Fibroblast of lung (primary cell): ENCODE measurements at regions not wholly inside any gene's neighbourhood (a gene's known extent, or its start where the extent isn't known, plus 50 kb on each side); places are given as distances from the start of the nearest gene placed in this dataset.

Experiments
- DNase-seq, 2 donors: peaks; one replicate each; pipeline versions ENCODE4 v3.0.0 to v3.0.0-alpha.2; 2010; ENCODE audit warnings: low read depth in 2 of 2
- H2AFZ ChIP-seq: 2 replicates; pipeline ENCODE4 v1.5.1; 2012; ENCODE audit warnings: low read length, control low read depth, inconsistent platforms
- H3K27ac ChIP-seq: 2 replicates; pipeline ENCODE4 v1.5.1; 2011; ENCODE audit warnings: low read length, control low read depth; ENCODE audit not compliant: insufficient read depth
- H3K27me3 ChIP-seq: 2 replicates; pipeline ENCODE4 v1.5.1; 2011; ENCODE audit warnings: mild to moderate bottlenecking, low read length; ENCODE audit not compliant: control insufficient read depth, insufficient read depth
- H3K36me3 ChIP-seq: 2 replicates; pipeline ENCODE4 v1.5.1; 2011; ENCODE audit warnings: low read length; ENCODE audit not compliant: control insufficient read depth, insufficient read depth
- H3K4me1 ChIP-seq: 2 replicates; pipeline ENCODE4 v1.5.1; 2011; ENCODE audit warnings: low read length; ENCODE audit not compliant: control insufficient read depth, insufficient read depth; ENCODE audit errors: extremely low read depth
- H3K4me2 ChIP-seq: 2 replicates; pipeline ENCODE4 v1.5.1; 2011; ENCODE audit warnings: low read length, control low read depth; ENCODE audit not compliant: insufficient read depth; ENCODE audit errors: extremely low read depth
- H3K4me3 ChIP-seq, 4 experiments: fragments of 200-600 bp in 1 of 4; sonication (generic) in 1 of 4; replicated peaks in 1 of 4; 2 replicates each; pipeline ENCODE4 v1.5.1; 2011 to 2016; ENCODE audit warnings: low read length in 4 of 4, low read depth in 3 of 4, mild to moderate bottlenecking in 3 of 4, control low read depth in 2 of 4, inconsistent platforms in 1 of 4, mixed read lengths in 1 of 4; ENCODE audit not compliant: insufficient read depth in 1 of 4; ENCODE audit errors: control extremely low read depth in 1 of 4
- H3K79me2 ChIP-seq: 2 replicates; pipeline ENCODE4 v1.5.1; 2012; ENCODE audit warnings: mild to moderate bottlenecking, low read length, inconsistent platforms; ENCODE audit not compliant: control insufficient read depth, insufficient read depth
- H3K9ac ChIP-seq: 2 replicates; pipeline ENCODE4 v1.5.1; 2011; ENCODE audit warnings: mild to moderate bottlenecking, low read length, control low read depth; ENCODE audit not compliant: insufficient read depth
- H3K9me3 ChIP-seq: 2 replicates; pipeline ENCODE4 v1.5.1; 2012; ENCODE audit warnings: low read depth, low read length; ENCODE audit not compliant: control insufficient read depth, insufficient read depth
- H4K20me1 ChIP-seq: 2 replicates; pipeline ENCODE4 v1.5.1; 2011; ENCODE audit warnings: low read length; ENCODE audit not compliant: control insufficient read depth, insufficient read depth; ENCODE audit errors: extremely low read depth
- EZH2 ChIP-seq: IDR thresholded peaks from 2 replicates; pipeline ENCODE4 v1.5.1; 2012; ENCODE audit warnings: low read length, control low read depth, mild to moderate bottlenecking; ENCODE audit errors: missing control alignments
- TF ChIP-seq, protein P1 (sequence below), 2 donors: IDR thresholded peaks in 1 of 2; conservative IDR thresholded peaks in 1 of 2; 1 replicate in 1 of 2; 2 replicates in 1 of 2; pipeline ENCODE4 v1.5.1; 2011 to 2012; ENCODE audit warnings: low read length in 2 of 2, control low read depth in 1 of 2, inconsistent platforms in 1 of 2, low read depth in 1 of 2, mild to moderate bottlenecking in 1 of 2

DNA sequence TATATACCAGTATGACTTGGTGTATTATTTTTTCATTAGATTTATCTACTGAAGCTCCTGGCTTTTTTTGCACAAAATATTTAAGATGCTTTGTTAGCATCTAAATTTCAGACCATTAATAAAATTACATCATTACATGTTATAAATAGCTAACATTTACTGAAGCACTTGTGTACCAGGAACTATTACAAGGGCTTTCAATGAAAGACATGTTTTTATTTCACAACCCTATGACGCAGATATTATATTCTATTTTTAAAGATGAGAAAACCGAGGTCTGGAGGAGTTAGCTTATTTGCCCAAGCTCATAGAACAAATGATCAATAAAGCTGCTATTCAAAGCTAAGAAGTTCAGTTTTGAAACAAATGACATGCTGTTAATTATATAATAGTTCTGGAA lies 420.4 kb upstream of the DCN start:
- Histone ChIP-seq H3K4me3 (no peak overlapping the region), H3K27me3 (no peaks in the 10 kb centered on the region), H3K4me2 (no peak overlapping the region), H4K20me1 (no peaks in the 10 kb centered on the region), H3K9me3 (no peaks in the 10 kb centered on the region), H3K4me1 (no peaks in the 10 kb centered on the region), H3K36me3 (no peaks in the 10 kb centered on the region), H2AFZ (no peak overlapping the region), H3K9ac (no peak overlapping the region), H3K79me2 (no peaks in the 10 kb centered on the region), H3K27ac (no peak overlapping the region)
- TF ChIP-seq, protein P1, sequence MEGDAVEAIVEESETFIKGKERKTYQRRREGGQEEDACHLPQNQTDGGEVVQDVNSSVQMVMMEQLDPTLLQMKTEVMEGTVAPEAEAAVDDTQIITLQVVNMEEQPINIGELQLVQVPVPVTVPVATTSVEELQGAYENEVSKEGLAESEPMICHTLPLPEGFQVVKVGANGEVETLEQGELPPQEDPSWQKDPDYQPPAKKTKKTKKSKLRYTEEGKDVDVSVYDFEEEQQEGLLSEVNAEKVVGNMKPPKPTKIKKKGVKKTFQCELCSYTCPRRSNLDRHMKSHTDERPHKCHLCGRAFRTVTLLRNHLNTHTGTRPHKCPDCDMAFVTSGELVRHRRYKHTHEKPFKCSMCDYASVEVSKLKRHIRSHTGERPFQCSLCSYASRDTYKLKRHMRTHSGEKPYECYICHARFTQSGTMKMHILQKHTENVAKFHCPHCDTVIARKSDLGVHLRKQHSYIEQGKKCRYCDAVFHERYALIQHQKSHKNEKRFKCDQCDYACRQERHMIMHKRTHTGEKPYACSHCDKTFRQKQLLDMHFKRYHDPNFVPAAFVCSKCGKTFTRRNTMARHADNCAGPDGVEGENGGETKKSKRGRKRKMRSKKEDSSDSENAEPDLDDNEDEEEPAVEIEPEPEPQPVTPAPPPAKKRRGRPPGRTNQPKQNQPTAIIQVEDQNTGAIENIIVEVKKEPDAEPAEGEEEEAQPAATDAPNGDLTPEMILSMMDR (conservative IDR thresholded peaks at IDR 0.05 in 1 of 2, IDR thresholded peaks at IDR 0.05 in 1 of 2; ENCODE audit: low read depth in 1 of 2, low read length in 2 of 2): no peak
- no peak for TF ChIP-seq EZH2
- peak in 1 of 2 donors; percentile 17 for DNase-seq

DNA sequence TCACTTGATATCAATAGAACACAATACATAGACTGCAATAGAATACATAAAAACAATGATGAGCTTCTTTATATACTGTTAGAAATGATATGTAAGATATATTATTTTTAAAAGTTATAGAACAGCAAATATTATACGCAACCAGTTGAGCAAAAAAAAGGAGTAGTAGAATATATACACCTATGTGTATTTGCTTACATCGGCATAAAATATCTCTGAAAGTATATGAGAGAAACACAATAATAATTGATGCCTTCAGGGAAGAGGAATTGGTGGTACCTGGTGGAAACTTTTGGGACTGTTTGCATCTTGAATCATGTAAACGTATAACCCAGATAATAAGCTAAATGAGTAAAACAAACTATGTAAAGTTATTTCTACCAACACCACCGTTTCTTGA lies 418.4 kb upstream of the DCN start:
- no peaks in the 10 kb centered on the region for H3K27me3 ChIP-seq
- H3K9ac ChIP-seq: no peak overlapping the region
- H3K36me3 ChIP-seq: no peaks in the 10 kb centered on the region
- no peak overlapping the region for H2AFZ ChIP-seq
- no peak overlapping the region for H3K4me3 ChIP-seq
- TF ChIP-seq, protein P1 (conservative IDR thresholded peaks at IDR 0.05 in 1 of 2, IDR thresholded peaks at IDR 0.05 in 1 of 2; ENCODE audit: low read depth in 1 of 2, low read length in 2 of 2): no peak
- TF ChIP-seq EZH2: no peak
- no peaks in the 10 kb centered on the region for H3K4me1 ChIP-seq
- no peak overlapping the region for H3K4me2 ChIP-seq
- no peaks in the 10 kb centered on the region for H3K9me3 ChIP-seq
- no peak for DNase-seq
- H3K27ac ChIP-seq: no peak overlapping the region
- H4K20me1 ChIP-seq: no peaks in the 10 kb centered on the region
- no peaks in the 10 kb centered on the region for H3K79me2 ChIP-seq

DNA sequence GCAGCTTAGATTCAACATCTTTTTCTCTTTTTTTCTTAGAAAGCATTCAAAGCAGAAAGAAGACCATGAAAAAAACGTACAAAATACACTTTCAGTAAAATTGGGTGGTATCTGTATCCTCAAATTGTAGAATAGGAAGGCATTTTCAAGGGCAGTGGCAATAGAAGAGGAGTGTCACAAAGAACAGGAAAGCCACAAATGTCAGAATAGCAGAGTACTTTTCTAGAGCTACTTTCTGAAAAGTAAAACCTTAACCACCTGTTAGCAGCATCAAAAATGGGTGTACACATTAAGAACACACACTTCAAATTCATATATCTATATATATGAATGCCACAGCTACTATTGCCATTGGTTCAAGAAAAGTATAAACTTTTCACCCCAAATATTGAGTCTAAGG lies 412.1 kb upstream of the DCN start:
- no peaks in the 10 kb centered on the region for H4K20me1 ChIP-seq
- H2AFZ ChIP-seq: no peak overlapping the region
- no peaks in the 10 kb centered on the region for H3K36me3 ChIP-seq
- no peak overlapping the region for H3K4me3 ChIP-seq
- no peak overlapping the region for H3K27ac ChIP-seq
- H3K9me3 ChIP-seq: no peaks in the 10 kb centered on the region
- H3K4me2 ChIP-seq: no peak overlapping the region
- TF ChIP-seq, protein P1 (conservative IDR thresholded peaks at IDR 0.05 in 1 of 2, IDR thresholded peaks at IDR 0.05 in 1 of 2; ENCODE audit: low read depth in 1 of 2, low read length in 2 of 2): no peak
- no peak for TF ChIP-seq EZH2
- H3K79me2 ChIP-seq: no peaks in the 10 kb centered on the region
- DNase-seq: no peak
- no peaks in the 10 kb centered on the region for H3K4me1 ChIP-seq
- no peaks in the 10 kb centered on the region for H3K27me3 ChIP-seq
- no peak overlapping the region for H3K9ac ChIP-seq
